GM19455 (cell line): ENCODE measurements at regions not wholly inside any gene's neighbourhood (a gene's known extent, or its start where the extent isn't known, plus 50 kb on each side); places are given as distances from the start of the nearest gene placed in this dataset.

ENCODE experiments used
- ATAC-seq: cut with Tn5 transposase; IDR thresholded peaks from one replicate; pipeline ENCODE4 v1.9.1; 2021; ENCODE audit not compliant: unreplicated experiment

GRCh38 chr12:67211494-67211893 is 57.7 kb upstream of the CAND1 start:
- ATAC-seq, result no peak

- ATAC-seq, result no peak
Measured at GRCh38 chr12:67217647-67218046, 51.5 kb upstream of the CAND1 start.
